NB4 (cell line): ENCODE measurements at regions not wholly inside any gene's neighbourhood (a gene's known extent, or its start where the extent isn't known, plus 50 kb on each side); places are given as distances from the start of the nearest gene placed in this dataset.

Source experiments
- MYC ChIP-seq: IDR thresholded peaks from 2 replicates; pipeline ENCODE4 v1.6.1; 2011; ENCODE audit warnings: low read depth, low read length
- POLR2A ChIP-seq: IDR thresholded peaks from 2 replicates; pipeline ENCODE4 v1.6.1; 2011; ENCODE audit warnings: mild to moderate bottlenecking; ENCODE audit not compliant: insufficient read length; ENCODE audit errors: extremely low read depth
- TF ChIP-seq, protein P1 (sequence below): IDR thresholded peaks from one replicate; pipeline ENCODE4 v1.5.1; 2012; ENCODE audit warnings: low read depth, low read length
- TF ChIP-seq, protein P2 (sequence below): IDR thresholded peaks from 2 replicates; pipeline ENCODE4 v1.6.1; 2011; ENCODE audit warnings: low read depth, low read length

- TF ChIP-seq, protein P1, sequence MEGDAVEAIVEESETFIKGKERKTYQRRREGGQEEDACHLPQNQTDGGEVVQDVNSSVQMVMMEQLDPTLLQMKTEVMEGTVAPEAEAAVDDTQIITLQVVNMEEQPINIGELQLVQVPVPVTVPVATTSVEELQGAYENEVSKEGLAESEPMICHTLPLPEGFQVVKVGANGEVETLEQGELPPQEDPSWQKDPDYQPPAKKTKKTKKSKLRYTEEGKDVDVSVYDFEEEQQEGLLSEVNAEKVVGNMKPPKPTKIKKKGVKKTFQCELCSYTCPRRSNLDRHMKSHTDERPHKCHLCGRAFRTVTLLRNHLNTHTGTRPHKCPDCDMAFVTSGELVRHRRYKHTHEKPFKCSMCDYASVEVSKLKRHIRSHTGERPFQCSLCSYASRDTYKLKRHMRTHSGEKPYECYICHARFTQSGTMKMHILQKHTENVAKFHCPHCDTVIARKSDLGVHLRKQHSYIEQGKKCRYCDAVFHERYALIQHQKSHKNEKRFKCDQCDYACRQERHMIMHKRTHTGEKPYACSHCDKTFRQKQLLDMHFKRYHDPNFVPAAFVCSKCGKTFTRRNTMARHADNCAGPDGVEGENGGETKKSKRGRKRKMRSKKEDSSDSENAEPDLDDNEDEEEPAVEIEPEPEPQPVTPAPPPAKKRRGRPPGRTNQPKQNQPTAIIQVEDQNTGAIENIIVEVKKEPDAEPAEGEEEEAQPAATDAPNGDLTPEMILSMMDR, result no peak
- TF ChIP-seq MYC (no peak), POLR2A (no peak)
- TF ChIP-seq, protein P2, sequence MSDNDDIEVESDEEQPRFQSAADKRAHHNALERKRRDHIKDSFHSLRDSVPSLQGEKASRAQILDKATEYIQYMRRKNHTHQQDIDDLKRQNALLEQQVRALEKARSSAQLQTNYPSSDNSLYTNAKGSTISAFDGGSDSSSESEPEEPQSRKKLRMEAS, result no peak
These were observed 187.3 kb upstream of the ATP11B start for GRCh38 chr3:182605882-182606611.
